ENCODE measurements at regions not wholly inside any gene's neighbourhood (a gene's known extent, or its start where the extent isn't known, plus 50 kb on each side); places are given as distances from the start of the nearest gene placed in this dataset.

DNA sequence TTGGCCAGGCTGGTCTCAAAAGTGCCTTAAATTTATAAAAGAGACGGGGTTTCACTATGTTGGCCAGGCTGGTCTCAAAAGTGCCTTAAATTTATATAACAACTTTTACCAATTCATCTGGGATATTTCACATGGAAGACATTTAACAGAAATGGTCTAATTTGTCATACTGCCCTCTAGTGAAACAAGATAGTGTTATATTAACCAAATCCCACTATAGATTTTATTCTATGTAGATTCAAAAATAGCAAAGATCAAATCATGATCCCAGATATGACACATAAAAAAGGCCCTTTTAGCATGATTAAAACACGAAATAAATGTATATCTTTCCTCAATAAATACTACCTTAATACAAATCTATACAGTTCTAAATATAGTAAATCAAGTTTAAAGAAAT is 102.8 kb upstream of the TFAP2D start:
- peaks cover 5% of the 10 kb centered on the region for H3K9me3 Mint-ChIP-seq (ENCODE audit: low read depth, unreplicated experiment)
- DNase-seq, result no peak
- BruUV-seq (replicated peaks), result no TSS peak
- no peaks in the 10 kb centered on the region for H3K36me3 Mint-ChIP-seq (ENCODE audit: insufficient read depth, unreplicated experiment)
- H3K27ac Mint-ChIP-seq (ENCODE audit: unreplicated experiment), result no peak overlapping the region
- H3K4me3 Mint-ChIP-seq (ENCODE audit: low read depth, unreplicated experiment), result no peak overlapping the region
- CTCF ChIA-PET, result no interaction called here
- intact Hi-C loops (cut with micrococcal nuclease; ENCODE audit: unreplicated experiment), result no loop called here
- no peaks in the 10 kb centered on the region for H3K4me1 Mint-ChIP-seq (ENCODE audit: low read depth, unreplicated experiment)
- TF ChIP-seq, protein P1, sequence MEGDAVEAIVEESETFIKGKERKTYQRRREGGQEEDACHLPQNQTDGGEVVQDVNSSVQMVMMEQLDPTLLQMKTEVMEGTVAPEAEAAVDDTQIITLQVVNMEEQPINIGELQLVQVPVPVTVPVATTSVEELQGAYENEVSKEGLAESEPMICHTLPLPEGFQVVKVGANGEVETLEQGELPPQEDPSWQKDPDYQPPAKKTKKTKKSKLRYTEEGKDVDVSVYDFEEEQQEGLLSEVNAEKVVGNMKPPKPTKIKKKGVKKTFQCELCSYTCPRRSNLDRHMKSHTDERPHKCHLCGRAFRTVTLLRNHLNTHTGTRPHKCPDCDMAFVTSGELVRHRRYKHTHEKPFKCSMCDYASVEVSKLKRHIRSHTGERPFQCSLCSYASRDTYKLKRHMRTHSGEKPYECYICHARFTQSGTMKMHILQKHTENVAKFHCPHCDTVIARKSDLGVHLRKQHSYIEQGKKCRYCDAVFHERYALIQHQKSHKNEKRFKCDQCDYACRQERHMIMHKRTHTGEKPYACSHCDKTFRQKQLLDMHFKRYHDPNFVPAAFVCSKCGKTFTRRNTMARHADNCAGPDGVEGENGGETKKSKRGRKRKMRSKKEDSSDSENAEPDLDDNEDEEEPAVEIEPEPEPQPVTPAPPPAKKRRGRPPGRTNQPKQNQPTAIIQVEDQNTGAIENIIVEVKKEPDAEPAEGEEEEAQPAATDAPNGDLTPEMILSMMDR (IDR thresholded peaks at IDR 0.05; ENCODE audit: unreplicated experiment), result no peak
- no peaks in the 10 kb centered on the region for H3K27me3 Mint-ChIP-seq (ENCODE audit: unreplicated experiment)

DNA sequence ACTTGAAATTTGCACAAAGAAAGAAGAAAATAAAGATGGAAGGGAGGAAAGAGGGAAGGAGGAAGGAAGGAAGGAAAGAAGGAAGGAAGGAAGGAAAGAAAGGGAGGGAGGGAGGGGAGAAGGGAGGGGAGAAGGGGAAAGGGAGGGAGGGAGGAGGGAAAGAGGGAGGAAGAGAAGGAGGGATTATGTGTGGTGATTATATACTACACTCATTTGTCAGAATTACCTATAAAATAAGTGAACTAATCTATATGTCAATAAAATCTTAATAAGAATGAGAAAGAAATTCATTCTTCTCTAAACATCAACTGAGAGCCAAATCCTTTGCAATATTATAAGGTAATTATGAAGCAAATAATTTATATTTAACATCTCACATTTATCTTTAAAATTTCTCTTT is 77.9 kb upstream of the TFAP2D start:
- intact Hi-C loops (cut with micrococcal nuclease; ENCODE audit: unreplicated experiment), result no loop called here

DNA sequence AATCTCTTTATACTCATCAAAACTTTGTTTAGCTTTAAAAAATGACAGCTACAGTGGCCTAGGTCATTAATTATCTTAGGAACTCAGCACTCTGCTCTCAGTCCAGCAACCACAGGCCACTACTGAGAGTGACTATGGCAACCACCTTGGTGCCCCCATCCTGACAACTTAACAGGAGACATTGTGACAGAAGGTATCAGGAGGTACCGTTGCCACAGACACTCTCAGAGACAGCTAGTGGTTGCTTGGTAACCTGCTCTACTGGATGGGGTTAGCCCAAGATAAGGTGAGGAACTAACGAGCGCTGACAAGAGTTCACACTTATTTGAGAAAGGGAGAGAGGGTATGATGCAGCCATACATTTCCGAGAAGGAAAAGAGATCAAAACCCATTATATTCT is 76.1 kb upstream of the TFAP2D start:
- H3K4me3 Mint-ChIP-seq (ENCODE audit: low read depth, unreplicated experiment), result no peak overlapping the region
- BruUV-seq (replicated peaks), result no TSS peak
- H3K27ac Mint-ChIP-seq (ENCODE audit: unreplicated experiment), result no peak overlapping the region
- H3K27me3 Mint-ChIP-seq (ENCODE audit: unreplicated experiment), result no peaks in the 10 kb centered on the region
- no peaks in the 10 kb centered on the region for H3K36me3 Mint-ChIP-seq (ENCODE audit: insufficient read depth, unreplicated experiment)
- TF ChIP-seq, protein P1 (IDR thresholded peaks at IDR 0.05; ENCODE audit: unreplicated experiment), result no peak
- H3K9me3 Mint-ChIP-seq (ENCODE audit: low read depth, unreplicated experiment), result peaks cover 2% of the 10 kb centered on the region
- CTCF ChIA-PET, result no interaction called here
- no peaks in the 10 kb centered on the region for H3K4me1 Mint-ChIP-seq (ENCODE audit: low read depth, unreplicated experiment)
- DNase-seq, result no peak
- intact Hi-C loops (cut with micrococcal nuclease; ENCODE audit: unreplicated experiment), result no loop called here

More for the DNA sequence above, 77.9 kb upstream of the TFAP2D start:
- Mint-ChIP-seq H3K36me3 (ENCODE audit: insufficient read depth, unreplicated experiment) (no peaks in the 10 kb centered on the region), H3K27me3 (ENCODE audit: unreplicated experiment) (no peaks in the 10 kb centered on the region), H3K4me3 (ENCODE audit: low read depth, unreplicated experiment) (no peak overlapping the region), H3K27ac (ENCODE audit: unreplicated experiment) (no peak overlapping the region), H3K4me1 (ENCODE audit: low read depth, unreplicated experiment) (no peaks in the 10 kb centered on the region), H3K9me3 (ENCODE audit: low read depth, unreplicated experiment) (peaks cover 2% of the 10 kb centered on the region)
- TF ChIP-seq, protein P1 (IDR thresholded peaks at IDR 0.05; ENCODE audit: unreplicated experiment), result no peak
- CTCF ChIA-PET, result no interaction called here
- BruUV-seq (replicated peaks), result no TSS peak
- no peak for DNase-seq

DNA sequence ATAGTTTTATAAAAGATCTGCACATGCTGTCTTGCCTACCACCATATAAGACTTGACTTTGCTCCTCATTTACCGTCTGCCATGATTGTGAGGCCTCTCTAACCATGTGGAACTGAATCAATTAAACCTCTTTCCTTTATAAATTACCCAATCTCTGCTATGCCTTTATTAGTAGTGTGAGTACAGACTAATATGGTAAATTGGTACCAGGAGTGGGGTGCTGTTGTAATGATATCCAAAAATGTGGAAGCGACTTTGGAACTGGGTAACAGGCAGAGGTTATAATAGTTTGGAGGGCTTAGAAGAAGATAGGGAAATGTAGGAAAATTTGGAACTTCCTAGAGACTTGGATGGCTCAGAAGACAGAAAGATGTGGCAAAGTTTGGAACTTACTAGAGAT is 64.2 kb upstream of the TFAP2D start:
- Mint-ChIP-seq H3K4me1 (ENCODE audit: low read depth, unreplicated experiment) (no peaks in the 10 kb centered on the region), H3K36me3 (ENCODE audit: insufficient read depth, unreplicated experiment) (no peaks in the 10 kb centered on the region), H3K9me3 (ENCODE audit: low read depth, unreplicated experiment) (peaks cover 18% of the 10 kb centered on the region), H3K4me3 (ENCODE audit: low read depth, unreplicated experiment) (no peak overlapping the region), H3K27ac (ENCODE audit: unreplicated experiment) (no peak overlapping the region), H3K27me3 (ENCODE audit: unreplicated experiment) (no peaks in the 10 kb centered on the region)
- no TSS peak for BruUV-seq (replicated peaks)
- TF ChIP-seq, protein P1 (IDR thresholded peaks at IDR 0.05; ENCODE audit: unreplicated experiment), result no peak
- CTCF ChIA-PET, result no interaction called here
- no peak for DNase-seq
- intact Hi-C loops (cut with micrococcal nuclease; ENCODE audit: unreplicated experiment), result no loop called here

DNA sequence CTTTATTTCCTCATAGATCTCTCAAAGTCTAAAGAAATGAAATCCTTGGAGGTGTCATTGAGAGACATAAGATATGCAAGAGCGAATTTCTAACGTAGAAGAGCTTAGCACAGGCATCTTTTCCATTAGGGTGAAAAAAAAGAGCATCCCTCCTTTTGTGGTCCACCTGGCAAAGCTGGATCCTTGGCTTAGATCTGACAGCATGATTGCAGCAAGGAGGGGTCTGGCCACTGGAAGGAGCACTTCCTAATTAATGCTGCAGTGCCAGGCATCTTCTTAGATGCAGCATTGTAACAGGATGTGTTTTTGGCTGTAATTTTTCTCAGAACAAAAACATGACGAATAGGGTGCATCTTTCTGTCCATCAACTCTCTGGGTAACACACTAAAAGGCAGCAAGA is 60.1 kb upstream of the TFAP2D start:
- Mint-ChIP-seq H3K4me1 (ENCODE audit: low read depth, unreplicated experiment) (no peaks in the 10 kb centered on the region), H3K4me3 (ENCODE audit: low read depth, unreplicated experiment) (no peak overlapping the region), H3K36me3 (ENCODE audit: insufficient read depth, unreplicated experiment) (no peaks in the 10 kb centered on the region), H3K27me3 (ENCODE audit: unreplicated experiment) (no peaks in the 10 kb centered on the region), H3K27ac (ENCODE audit: unreplicated experiment) (no peak overlapping the region), H3K9me3 (ENCODE audit: low read depth, unreplicated experiment) (peaks cover 10% of the 10 kb centered on the region)
- CTCF ChIA-PET, result no interaction called here
- no TSS peak for BruUV-seq (replicated peaks)
- TF ChIP-seq, protein P1 (IDR thresholded peaks at IDR 0.05; ENCODE audit: unreplicated experiment), result no peak
- DNase-seq, result no peak
- intact Hi-C loops (cut with micrococcal nuclease; ENCODE audit: unreplicated experiment), result no loop called here
